Natural killer cell (primary cell): ENCODE measurements at regions not wholly inside any gene's neighbourhood (a gene's known extent, or its start where the extent isn't known, plus 50 kb on each side); places are given as distances from the start of the nearest gene placed in this dataset.

Experiments
- ATAC-seq, 3 donors: fragments of 150-1000 bp in 2 of 3; fragments of 200-7000 bp in 1 of 3; cut with Tn5 transposase; 1 replicate in 1 of 3; 2 replicates in 2 of 3; pipeline ENCODE4 v1.10.0; 2021; ENCODE audit warnings: mild to moderate bottlenecking in 2 of 3, moderate library complexity in 2 of 3
- DNase-seq, 2 donors: peaks; one replicate each; pipeline versions ENCODE4 v3.0.0 to v3.0.0-alpha.2; 2013 to 2021; ENCODE audit warnings: mixed read lengths in 1 of 2
- H3K27ac ChIP-seq: one replicate; pipeline ENCODE4 v1.5.1; 2013; ENCODE audit warnings: mild to moderate bottlenecking, low read length
- H3K27me3 ChIP-seq: one replicate; pipeline ENCODE4 v1.6.1; 2013; ENCODE audit warnings: low read length; ENCODE audit not compliant: control insufficient read depth, insufficient read depth
- H3K36me3 ChIP-seq: one replicate; pipeline ENCODE4 v1.6.1; 2013; ENCODE audit warnings: low read length; ENCODE audit not compliant: control insufficient read depth, insufficient read depth
- H3K4me1 ChIP-seq: one replicate; pipeline ENCODE4 v1.6.1; 2013; ENCODE audit warnings: low read length; ENCODE audit not compliant: control insufficient read depth, insufficient read depth
- H3K4me3 ChIP-seq: one replicate; pipeline ENCODE4 v1.5.1; 2013; ENCODE audit warnings: low read length
- H3K9me3 ChIP-seq: one replicate; pipeline ENCODE4 v1.6.1; 2013; ENCODE audit warnings: low read length; ENCODE audit not compliant: control insufficient read depth, insufficient read depth
- H3K27ac Mint-ChIP-seq, 2 donors: one replicate each; pipeline ENCODE4 v1.8.0; 2022; ENCODE audit warnings: mild to moderate bottlenecking in 2 of 2, mixed read lengths in 2 of 2, moderate library complexity in 1 of 2
- H3K27me3 Mint-ChIP-seq, 2 donors: one replicate each; pipeline ENCODE4 v1.8.0; 2022; ENCODE audit warnings: low read depth in 2 of 2, mixed read lengths in 2 of 2
- H3K36me3 Mint-ChIP-seq: one replicate; pipeline ENCODE4 v1.8.0; 2022; ENCODE audit warnings: mixed read lengths
- H3K4me1 Mint-ChIP-seq, 2 donors: one replicate each; pipeline ENCODE4 v1.8.0; 2022; ENCODE audit warnings: mixed read lengths in 2 of 2
- H3K4me3 Mint-ChIP-seq: one replicate; pipeline ENCODE4 v1.8.0; 2022; ENCODE audit warnings: mild to moderate bottlenecking, moderate library complexity, mixed read lengths
- H3K9me3 Mint-ChIP-seq, 2 donors: one replicate each; pipeline ENCODE4 v1.8.0; 2022; ENCODE audit warnings: mixed read lengths in 2 of 2
- WGBS: methylation state at CpG from one replicate; pipeline ENCODE4 v1.1.7; 2013; ENCODE audit warnings: missing lambda C conversion rate; ENCODE audit not compliant: insufficient coverage; 5-methylcytosine and 5-hydroxymethylcytosine counted together
- intact Hi-C: fragments of 100-400 bp; cut with micrococcal nuclease; formaldehyde crosslinking; loops from one replicate; pipeline ENCODE4 v1.14.2; 2022
- TF ChIP-seq, protein P1 (sequence below): fragments of 200-600 bp; IDR thresholded peaks from one replicate; pipeline ENCODE4 v1.8.0; 2022; ENCODE audit warnings: antibody characterized with exemption

DNA sequence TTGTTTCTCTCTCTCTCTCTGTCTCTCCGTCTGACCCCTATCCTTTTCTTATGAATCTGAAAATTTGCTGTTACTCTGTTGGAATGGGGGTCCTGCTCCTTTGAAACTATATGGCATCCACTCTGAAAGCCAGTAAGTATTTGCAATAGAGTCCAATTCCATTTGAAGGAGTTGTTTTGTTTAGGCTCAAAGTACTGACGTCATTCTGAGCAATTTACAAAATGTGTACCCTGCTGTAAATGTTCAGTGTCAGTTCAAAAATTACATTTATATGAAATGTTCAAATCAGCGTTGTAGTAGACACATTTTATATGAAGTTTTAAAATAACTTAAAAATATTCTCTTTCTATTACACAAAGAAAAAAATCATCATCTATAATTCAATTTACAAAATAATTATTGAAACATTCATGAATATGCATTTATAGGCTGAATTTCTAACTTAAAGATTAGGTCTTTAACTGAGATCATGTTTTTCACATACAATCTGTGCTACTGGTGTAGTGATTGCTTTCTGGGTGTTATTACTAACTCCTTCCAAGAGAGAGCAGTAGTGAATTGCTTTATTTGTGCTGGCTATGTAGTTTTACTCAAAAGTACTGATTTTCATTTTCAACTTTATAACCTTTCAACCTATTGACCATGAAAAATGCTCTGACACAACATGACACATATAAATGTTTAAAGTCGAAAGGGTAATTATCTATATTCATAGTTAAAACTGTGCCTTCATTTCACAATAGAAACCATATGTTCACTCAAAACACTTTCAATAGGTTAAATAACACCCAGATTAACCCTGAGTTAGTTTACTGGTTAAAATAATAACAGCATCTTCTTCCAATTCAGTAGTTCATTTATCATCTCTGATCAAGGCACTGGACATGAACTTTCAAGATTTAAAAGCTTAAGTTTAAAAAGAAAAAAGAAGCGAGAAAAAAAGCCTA, 253.1 kb upstream of the ADGRL4 start:
- intact Hi-C loops = no loop called here
- DNase-seq = no peak
- no peaks in the 10 kb centered on the region for H3K36me3 ChIP-seq
- ATAC-seq = no peak
- H3K27ac Mint-ChIP-seq = no peak overlapping the region
- no peaks in the 10 kb centered on the region for H3K27me3 ChIP-seq
- 57% methylated on average over 1 of the region's 5 CpGs for WGBS
- TF ChIP-seq, protein P1, sequence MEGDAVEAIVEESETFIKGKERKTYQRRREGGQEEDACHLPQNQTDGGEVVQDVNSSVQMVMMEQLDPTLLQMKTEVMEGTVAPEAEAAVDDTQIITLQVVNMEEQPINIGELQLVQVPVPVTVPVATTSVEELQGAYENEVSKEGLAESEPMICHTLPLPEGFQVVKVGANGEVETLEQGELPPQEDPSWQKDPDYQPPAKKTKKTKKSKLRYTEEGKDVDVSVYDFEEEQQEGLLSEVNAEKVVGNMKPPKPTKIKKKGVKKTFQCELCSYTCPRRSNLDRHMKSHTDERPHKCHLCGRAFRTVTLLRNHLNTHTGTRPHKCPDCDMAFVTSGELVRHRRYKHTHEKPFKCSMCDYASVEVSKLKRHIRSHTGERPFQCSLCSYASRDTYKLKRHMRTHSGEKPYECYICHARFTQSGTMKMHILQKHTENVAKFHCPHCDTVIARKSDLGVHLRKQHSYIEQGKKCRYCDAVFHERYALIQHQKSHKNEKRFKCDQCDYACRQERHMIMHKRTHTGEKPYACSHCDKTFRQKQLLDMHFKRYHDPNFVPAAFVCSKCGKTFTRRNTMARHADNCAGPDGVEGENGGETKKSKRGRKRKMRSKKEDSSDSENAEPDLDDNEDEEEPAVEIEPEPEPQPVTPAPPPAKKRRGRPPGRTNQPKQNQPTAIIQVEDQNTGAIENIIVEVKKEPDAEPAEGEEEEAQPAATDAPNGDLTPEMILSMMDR = no peak
- H3K4me3 ChIP-seq = no peak overlapping the region
- no peaks in the 10 kb centered on the region for H3K27me3 Mint-ChIP-seq
- H3K9me3 Mint-ChIP-seq = peaks cover 4 to 11% of the 10 kb centered on the region in 2 donors
- H3K36me3 Mint-ChIP-seq = no peaks in the 10 kb centered on the region
- H3K27ac ChIP-seq = no peak overlapping the region
- no peaks in the 10 kb centered on the region for H3K9me3 ChIP-seq
- H3K4me1 Mint-ChIP-seq = no peaks in the 10 kb centered on the region
- no peak overlapping the region for H3K4me3 Mint-ChIP-seq
- no peaks in the 10 kb centered on the region for H3K4me1 ChIP-seq

DNA sequence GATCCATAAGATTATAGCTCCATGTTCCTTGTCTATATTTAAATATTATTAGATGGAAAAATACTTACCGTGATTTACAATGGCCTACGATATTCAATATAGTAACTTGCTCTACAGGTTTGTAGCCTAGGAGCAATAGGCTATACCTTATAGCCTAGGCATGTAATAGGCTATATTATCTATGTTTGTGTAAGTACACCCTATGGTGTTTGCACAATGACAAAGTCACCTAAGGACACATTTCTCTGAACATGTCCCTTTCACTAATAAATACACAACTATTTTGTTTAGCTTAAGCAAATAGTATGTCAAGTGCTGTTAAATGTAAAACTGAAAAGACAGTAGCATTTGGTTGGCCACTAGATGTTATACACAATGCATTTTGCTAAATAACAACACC, 248.9 kb upstream of the ADGRL4 start:
- 100% methylated on average over 2 of the region's 2 CpGs for WGBS
- H3K36me3 Mint-ChIP-seq = no peaks in the 10 kb centered on the region
- no peak for ATAC-seq
- H3K4me1 ChIP-seq = no peaks in the 10 kb centered on the region
- intact Hi-C loops = no loop called here
- no peaks in the 10 kb centered on the region for H3K27me3 ChIP-seq
- H3K4me1 Mint-ChIP-seq = no peaks in the 10 kb centered on the region
- no peak for DNase-seq
- H3K4me3 Mint-ChIP-seq = no peak overlapping the region
- H3K9me3 Mint-ChIP-seq = peaks cover 3 to 4% of the 10 kb centered on the region in 2 donors
- no peaks in the 10 kb centered on the region for H3K36me3 ChIP-seq
- no peak overlapping the region for H3K4me3 ChIP-seq
- H3K27ac ChIP-seq = no peak overlapping the region
- H3K27ac Mint-ChIP-seq = no peak overlapping the region
- no peaks in the 10 kb centered on the region for H3K27me3 Mint-ChIP-seq
- no peaks in the 10 kb centered on the region for H3K9me3 ChIP-seq
- TF ChIP-seq, protein P1 = no peak

DNA sequence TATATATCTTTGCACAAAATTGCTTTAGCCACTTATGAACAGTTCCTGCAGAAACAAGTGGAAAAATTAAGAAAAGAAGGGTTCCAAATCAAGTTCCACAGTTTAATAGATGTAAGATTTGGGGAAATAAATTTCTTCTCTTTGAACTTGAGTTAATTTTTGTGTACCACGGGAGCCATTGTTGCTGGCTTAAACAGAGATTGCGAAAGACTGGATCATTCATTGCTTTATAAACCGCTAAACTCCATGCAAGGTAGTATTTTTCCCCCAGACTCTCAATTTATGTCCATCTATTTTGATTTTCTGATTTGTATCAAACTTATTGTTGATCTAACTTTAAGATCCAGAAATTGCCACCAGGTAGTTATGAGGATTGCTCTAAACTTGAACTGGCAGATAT, 246.1 kb upstream of the ADGRL4 start:
- TF ChIP-seq, protein P1 = no peak
- WGBS = 93% methylated on average over 3 of the region's 3 CpGs

More for the DNA sequence above, 246.1 kb upstream of the ADGRL4 start:
- Histone ChIP-seq H3K4me1 (no peaks in the 10 kb centered on the region), H3K4me3 (no peak overlapping the region), H3K27ac (no peak overlapping the region), H3K36me3 (no peaks in the 10 kb centered on the region), H3K9me3 (no peaks in the 10 kb centered on the region), H3K27me3 (no peaks in the 10 kb centered on the region)
- Mint-ChIP-seq H3K4me3 (no peak overlapping the region), H3K4me1 (no peaks in the 10 kb centered on the region), H3K27me3 (no peaks in the 10 kb centered on the region), H3K9me3 (peaks cover 6 to 12% of the 10 kb centered on the region in 2 donors), H3K36me3 (no peaks in the 10 kb centered on the region), H3K27ac (no peak overlapping the region)
- intact Hi-C loops = no loop called here
- DNase-seq = no peak
- no peak for ATAC-seq
